CD14-positive monocyte (primary cell): ENCODE measurements at regions not wholly inside any gene's neighbourhood (a gene's known extent, or its start where the extent isn't known, plus 50 kb on each side); places are given as distances from the start of the nearest gene placed in this dataset.

Experiments used
- DNase-seq, 3 donors: peaks; one replicate each; pipeline ENCODE4 v3.0.0-alpha.2; 2011 to 2022
- H2AFZ ChIP-seq: 2 replicates; pipeline ENCODE4 v1.6.0; 2012; ENCODE audit warnings: mild to moderate bottlenecking, low read depth, low read length, inconsistent platforms; ENCODE audit not compliant: insufficient read depth, poor library complexity, severe bottlenecking
- H3K27ac ChIP-seq, 2 donors: 1 replicate in 1 of 2; 2 replicates in 1 of 2; pipeline ENCODE4 v1.5.1; 2012 to 2013; ENCODE audit warnings: low read length in 2 of 2, control low read depth in 1 of 2, inconsistent platforms in 1 of 2, low read depth in 1 of 2, mild to moderate bottlenecking in 1 of 2
- H3K27me3 ChIP-seq, 2 donors: one replicate each; pipeline versions ENCODE4 v1.6.0 to v1.6.1; 2011 to 2013; ENCODE audit warnings: low read length in 2 of 2; ENCODE audit not compliant: control insufficient read depth in 2 of 2, insufficient read depth in 2 of 2
- H3K36me3 ChIP-seq, 2 donors: replicated peaks in 1 of 2; 1 replicate in 1 of 2; 2 replicates in 1 of 2; pipeline versions ENCODE4 v1.5.1 to v1.6.1; 2012 to 2013; ENCODE audit warnings: low read length in 2 of 2, control low read depth in 1 of 2, inconsistent platforms in 1 of 2, mild to moderate bottlenecking in 1 of 2; ENCODE audit not compliant: insufficient read depth in 2 of 2, control insufficient read depth in 1 of 2
- H3K4me1 ChIP-seq, 2 donors: 1 replicate in 1 of 2; 2 replicates in 1 of 2; pipeline versions ENCODE4 v1.5.1 to v1.6.1; 2012 to 2013; ENCODE audit warnings: low read length in 2 of 2, control low read depth in 1 of 2, inconsistent platforms in 1 of 2, mild to moderate bottlenecking in 1 of 2, moderate library complexity in 1 of 2; ENCODE audit not compliant: insufficient read depth in 2 of 2, control insufficient read depth in 1 of 2
- H3K4me2 ChIP-seq: replicated peaks from 2 replicates; pipeline ENCODE3; 2012; ENCODE audit warnings: low read length, moderate library complexity, mild to moderate bottlenecking; ENCODE audit not compliant: poor library complexity, severe bottlenecking; ENCODE audit errors: extremely low read depth
- H3K4me3 ChIP-seq, 3 experiments: fragments of 200-600 bp in 1 of 3; sonication (generic) in 1 of 3; replicated peaks in 1 of 3; 1 replicate in 2 of 3; 2 replicates in 1 of 3; pipeline ENCODE4 v1.5.1; 2011 to 2013; ENCODE audit warnings: low read length in 3 of 3, mild to moderate bottlenecking in 3 of 3, control low read depth in 2 of 3, low read depth in 2 of 3, inconsistent platforms in 1 of 3, moderate library complexity in 1 of 3
- H3K79me2 ChIP-seq: 2 replicates; pipeline ENCODE4 v1.6.0; 2012; ENCODE audit warnings: mild to moderate bottlenecking, control low read depth, inconsistent platforms, low read length, moderate library complexity; ENCODE audit not compliant: insufficient read depth
- H3K9ac ChIP-seq: 2 replicates; pipeline ENCODE4 v1.6.0; 2017; ENCODE audit warnings: low read length, mild to moderate bottlenecking; ENCODE audit not compliant: insufficient read depth, poor library complexity, severe bottlenecking
- H3K9me3 ChIP-seq, 2 donors: replicated peaks in 1 of 2; 1 replicate in 1 of 2; 2 replicates in 1 of 2; pipeline versions ENCODE4 v1.5.1 to v1.6.1; 2012 to 2013; ENCODE audit warnings: low read length in 2 of 2, control low read depth in 1 of 2; ENCODE audit not compliant: control insufficient read depth in 1 of 2, insufficient read depth in 1 of 2
- H4K20me1 ChIP-seq: 2 replicates; pipeline ENCODE4 v1.6.0; 2012; ENCODE audit warnings: mild to moderate bottlenecking, low read length, control low read depth, moderate library complexity; ENCODE audit not compliant: insufficient read depth
- H3K27ac Mint-ChIP-seq, 7 donors: one replicate each; pipeline ENCODE4 v1.8.0; 2020; ENCODE audit warnings: mild to moderate bottlenecking in 7 of 7, mixed read lengths in 7 of 7, moderate library complexity in 6 of 7, inconsistent platforms in 2 of 7
- H3K27me3 Mint-ChIP-seq, 3 donors: one replicate each; pipeline ENCODE4 v1.8.0; 2021 to 2022; ENCODE audit warnings: low read depth in 3 of 3, mild to moderate bottlenecking in 3 of 3, mixed read lengths in 3 of 3, moderate library complexity in 3 of 3, inconsistent platforms in 1 of 3
- H3K36me3 Mint-ChIP-seq, 2 donors: one replicate each; pipeline ENCODE4 v1.8.0; 2020; ENCODE audit warnings: mixed read lengths in 2 of 2, inconsistent platforms in 1 of 2, mild to moderate bottlenecking in 1 of 2
- H3K4me1 Mint-ChIP-seq: one replicate; pipeline ENCODE4 v1.8.0; 2020; ENCODE audit warnings: mild to moderate bottlenecking, mixed read lengths
- H3K4me3 Mint-ChIP-seq, 2 donors: one replicate each; pipeline ENCODE4 v1.8.0; 2020; ENCODE audit warnings: mild to moderate bottlenecking in 2 of 2, mixed read lengths in 2 of 2, moderate library complexity in 1 of 2
- H3K9me3 Mint-ChIP-seq, 7 donors: one replicate each; pipeline ENCODE4 v1.8.0; 2020 to 2022; ENCODE audit warnings: mixed read lengths in 7 of 7, mild to moderate bottlenecking in 6 of 7, moderate library complexity in 6 of 7, inconsistent platforms in 2 of 7
- CTCF ChIP-seq: fragments of 200-600 bp; IDR thresholded peaks from one replicate; pipeline ENCODE4 v1.8.0; 2022; ENCODE audit warnings: antibody characterized with exemption, mild to moderate bottlenecking
- WGBS: methylation state at CpG from one replicate; pipeline ENCODE4 v1.1.5; 2013; ENCODE audit warnings: missing lambda C conversion rate; ENCODE audit not compliant: insufficient coverage; 5-methylcytosine and 5-hydroxymethylcytosine counted together
- intact Hi-C, 2 donors: fragments of 100-400 bp; cut with micrococcal nuclease; formaldehyde crosslinking; loops; one replicate each; pipeline versions ENCODE4 v1.15.0 to v1.15.1; 2023

- intact Hi-C loops = loop anchor here in 1 of 2 donors (5.0 kb wide), 1 partner anchor 991 kb away; no protein-coding TSS in a partner anchor
- H3K27me3 ChIP-seq = no peaks in the 10 kb centered on the region
- no peak overlapping the region for H3K27ac Mint-ChIP-seq
- H3K9me3 ChIP-seq = no peaks in the 10 kb centered on the region
- H2AFZ ChIP-seq = no peak overlapping the region
- H3K27ac ChIP-seq = no peak overlapping the region
- peak in 2 of 3 donors; percentile 10 to 31 for DNase-seq
- no peaks in the 10 kb centered on the region for H3K4me1 ChIP-seq
- H3K36me3 ChIP-seq = no peaks in the 10 kb centered on the region
- H3K4me2 ChIP-seq = no peak overlapping the region
- H3K9me3 Mint-ChIP-seq = peaks cover 0 to 1% (median 0%) of the 10 kb centered on the region in 7 donors
- H3K4me1 Mint-ChIP-seq = peaks cover 1% of the 10 kb centered on the region
- H3K9ac ChIP-seq = no peak overlapping the region
- no peak overlapping the region for H3K4me3 Mint-ChIP-seq
- peak; percentile 94 for TF ChIP-seq CTCF
- peaks cover 0 to 3% (median 3%) of the 10 kb centered on the region in 3 donors for H3K27me3 Mint-ChIP-seq
- no peaks in the 10 kb centered on the region for H3K79me2 ChIP-seq
- WGBS = 100% methylated on average over 2 of the region's 8 CpGs
- no peaks in the 10 kb centered on the region for H4K20me1 ChIP-seq
- H3K36me3 Mint-ChIP-seq = no peaks in the 10 kb centered on the region
- H3K4me3 ChIP-seq = no peak overlapping the region
These were observed 56.1 kb upstream of the SLC35G4 start for GRCh38 chr18:11553098-11553940.

- Histone ChIP-seq H3K36me3 (no peaks in the 10 kb centered on the region), H3K27me3 (no peaks in the 10 kb centered on the region), H3K4me3 (no peak overlapping the region), H3K27ac (no peak overlapping the region), H3K9ac (no peak overlapping the region), H3K79me2 (no peaks in the 10 kb centered on the region), H2AFZ (no peak overlapping the region), H3K4me1 (no peaks in the 10 kb centered on the region), H4K20me1 (no peaks in the 10 kb centered on the region), H3K9me3 (peaks cover 10 to 21% of the 10 kb centered on the region in 2 donors), H3K4me2 (no peak overlapping the region)
- DNase-seq = no peak
- Mint-ChIP-seq H3K27ac (no peak overlapping the region), H3K36me3 (no peaks in the 10 kb centered on the region), H3K4me3 (no peak overlapping the region), H3K9me3 (peaks cover 4 to 21% (median 12%) of the 10 kb centered on the region in 7 donors), H3K27me3 (peaks cover 0 to 5% (median 2%) of the 10 kb centered on the region in 3 donors), H3K4me1 (no peaks in the 10 kb centered on the region)
- 100% methylated on average over 4 of the region's 7 CpGs for WGBS
- intact Hi-C loops = no loop called here
- no peak for TF ChIP-seq CTCF
These were observed 60.4 kb upstream of the SLC35G4 start for GRCh38 chr18:11548916-11549551.
